Upper lobe of left lung (tissue), 4 donors: ENCODE measurements at regions not wholly inside any gene's neighbourhood (a gene's known extent, or its start where the extent isn't known, plus 50 kb on each side); places are given as distances from the start of the nearest gene placed in this dataset.

Source experiments
- EP300 ChIP-seq, 4 donors: sonication (generic); formaldehyde crosslinking; IDR thresholded peaks; one replicate each; pipeline ENCODE4 v1.5.1; 2017; ENCODE audit warnings: antibody characterized with exemption in 4 of 4, control low read depth in 2 of 4
- POLR2A ChIP-seq, 4 donors: fragments of 450-650 bp; IDR thresholded peaks; one replicate each; pipeline ENCODE4 v1.5.1; 2016 to 2017; ENCODE audit warnings: antibody characterized with exemption in 4 of 4, mild to moderate bottlenecking in 2 of 4
- POLR2AphosphoS5 ChIP-seq, 2 donors: sonication (generic); formaldehyde crosslinking; IDR thresholded peaks; one replicate each; pipeline ENCODE4 v1.5.1; 2017; ENCODE audit warnings: antibody characterized with exemption in 2 of 2
- TF ChIP-seq, protein P1 (sequence below), 6 experiments: fragments of 450-650 bp in 4 of 6; fragments of 200-600 bp in 2 of 6; sonication (generic) in 2 of 6; IDR thresholded peaks; one replicate each; pipeline ENCODE4 v1.5.1; 2016 to 2019; ENCODE audit warnings: antibody characterized with exemption in 6 of 6

- TF ChIP-seq, protein P1, sequence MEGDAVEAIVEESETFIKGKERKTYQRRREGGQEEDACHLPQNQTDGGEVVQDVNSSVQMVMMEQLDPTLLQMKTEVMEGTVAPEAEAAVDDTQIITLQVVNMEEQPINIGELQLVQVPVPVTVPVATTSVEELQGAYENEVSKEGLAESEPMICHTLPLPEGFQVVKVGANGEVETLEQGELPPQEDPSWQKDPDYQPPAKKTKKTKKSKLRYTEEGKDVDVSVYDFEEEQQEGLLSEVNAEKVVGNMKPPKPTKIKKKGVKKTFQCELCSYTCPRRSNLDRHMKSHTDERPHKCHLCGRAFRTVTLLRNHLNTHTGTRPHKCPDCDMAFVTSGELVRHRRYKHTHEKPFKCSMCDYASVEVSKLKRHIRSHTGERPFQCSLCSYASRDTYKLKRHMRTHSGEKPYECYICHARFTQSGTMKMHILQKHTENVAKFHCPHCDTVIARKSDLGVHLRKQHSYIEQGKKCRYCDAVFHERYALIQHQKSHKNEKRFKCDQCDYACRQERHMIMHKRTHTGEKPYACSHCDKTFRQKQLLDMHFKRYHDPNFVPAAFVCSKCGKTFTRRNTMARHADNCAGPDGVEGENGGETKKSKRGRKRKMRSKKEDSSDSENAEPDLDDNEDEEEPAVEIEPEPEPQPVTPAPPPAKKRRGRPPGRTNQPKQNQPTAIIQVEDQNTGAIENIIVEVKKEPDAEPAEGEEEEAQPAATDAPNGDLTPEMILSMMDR (IDR thresholded peaks at IDR 0.05): no peak
- TF ChIP-seq POLR2AphosphoS5 (IDR thresholded peaks at IDR 0.05) (no peak), POLR2A (IDR thresholded peaks at IDR 0.05) (no peak), EP300 (IDR thresholded peaks at IDR 0.05) (no peak)
These were observed 304.5 kb upstream of the ROPN1 start for GRCh38 chr3:124296406-124296805.
